GM12865 (cell line): ENCODE measurements at regions not wholly inside any gene's neighbourhood (a gene's known extent, or its start where the extent isn't known, plus 50 kb on each side); places are given as distances from the start of the nearest gene placed in this dataset.

Source experiments
- DNase-seq: peaks from one replicate; pipeline ENCODE4 v3.0.0; 2010; ENCODE audit warnings: low read depth
- H3K4me3 ChIP-seq: 2 replicates; pipeline ENCODE4 v1.5.1; 2011; ENCODE audit warnings: mild to moderate bottlenecking, low read depth, low read length, control low read depth
- TF ChIP-seq, protein P1 (sequence below): IDR thresholded peaks from 2 replicates; pipeline ENCODE4 v1.5.1; 2011; ENCODE audit warnings: low read length, control low read depth, low read depth, inconsistent platforms; ENCODE audit not compliant: insufficient read depth; ENCODE audit errors: missing control alignments

DNA sequence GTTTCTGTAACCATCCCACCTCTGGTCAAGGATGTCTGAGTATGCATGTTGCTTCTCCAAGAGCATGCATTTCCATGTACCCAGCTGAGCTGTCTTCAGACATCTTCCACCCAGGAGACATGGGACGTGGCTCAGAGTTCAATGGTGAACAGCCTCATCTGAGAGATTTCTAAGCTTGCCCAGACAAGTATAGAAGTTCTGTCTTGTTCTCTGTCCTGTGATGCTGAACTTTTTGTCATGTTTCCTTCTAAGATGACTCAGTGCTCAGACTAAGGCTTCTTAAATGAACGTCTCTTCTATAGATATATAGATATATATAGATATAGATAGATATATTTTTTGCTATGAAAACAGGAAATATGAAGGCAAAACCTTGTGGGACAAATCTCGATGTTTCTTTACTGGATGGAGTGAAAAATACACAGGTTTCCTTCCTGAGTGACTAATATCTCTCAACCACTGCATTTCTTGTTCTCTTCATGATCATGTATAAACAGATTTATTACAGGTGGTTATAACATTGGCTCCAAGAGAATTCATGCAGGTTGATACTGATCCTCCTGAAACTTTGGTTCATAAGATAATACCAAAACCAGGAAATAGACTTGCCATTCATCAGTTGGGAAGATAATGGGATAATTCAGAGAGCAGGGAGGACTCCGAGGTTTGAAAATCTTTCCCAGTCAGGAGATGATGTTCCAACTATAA is 168.2 kb downstream of the ZNF518B start:
- H3K4me3 ChIP-seq: no peak overlapping the region
- TF ChIP-seq, protein P1, sequence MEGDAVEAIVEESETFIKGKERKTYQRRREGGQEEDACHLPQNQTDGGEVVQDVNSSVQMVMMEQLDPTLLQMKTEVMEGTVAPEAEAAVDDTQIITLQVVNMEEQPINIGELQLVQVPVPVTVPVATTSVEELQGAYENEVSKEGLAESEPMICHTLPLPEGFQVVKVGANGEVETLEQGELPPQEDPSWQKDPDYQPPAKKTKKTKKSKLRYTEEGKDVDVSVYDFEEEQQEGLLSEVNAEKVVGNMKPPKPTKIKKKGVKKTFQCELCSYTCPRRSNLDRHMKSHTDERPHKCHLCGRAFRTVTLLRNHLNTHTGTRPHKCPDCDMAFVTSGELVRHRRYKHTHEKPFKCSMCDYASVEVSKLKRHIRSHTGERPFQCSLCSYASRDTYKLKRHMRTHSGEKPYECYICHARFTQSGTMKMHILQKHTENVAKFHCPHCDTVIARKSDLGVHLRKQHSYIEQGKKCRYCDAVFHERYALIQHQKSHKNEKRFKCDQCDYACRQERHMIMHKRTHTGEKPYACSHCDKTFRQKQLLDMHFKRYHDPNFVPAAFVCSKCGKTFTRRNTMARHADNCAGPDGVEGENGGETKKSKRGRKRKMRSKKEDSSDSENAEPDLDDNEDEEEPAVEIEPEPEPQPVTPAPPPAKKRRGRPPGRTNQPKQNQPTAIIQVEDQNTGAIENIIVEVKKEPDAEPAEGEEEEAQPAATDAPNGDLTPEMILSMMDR: no peak
- DNase-seq: peak; percentile 1

DNA sequence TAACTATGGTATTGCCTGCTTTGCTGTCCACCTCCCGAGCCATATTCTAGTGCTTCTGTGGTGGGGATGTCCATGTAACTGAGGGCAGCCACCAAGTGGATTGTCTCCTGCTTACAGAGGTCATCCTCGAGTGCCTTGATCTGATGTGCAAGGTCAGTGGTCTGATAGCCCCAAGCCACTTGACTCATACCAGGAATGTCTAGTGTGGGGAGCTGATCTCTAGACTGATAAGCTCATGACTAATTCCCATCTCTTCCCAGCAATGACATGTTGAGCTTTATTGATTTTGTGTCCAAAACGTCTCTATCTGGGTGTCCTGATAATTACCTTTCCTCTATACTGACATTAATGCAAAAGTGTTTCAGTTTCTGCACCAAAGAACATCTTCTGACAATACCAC is 168.4 kb upstream of the WDR1 start:
- TF ChIP-seq, protein P1: no peak
- no peak overlapping the region for H3K4me3 ChIP-seq
- DNase-seq: no peak

DNA sequence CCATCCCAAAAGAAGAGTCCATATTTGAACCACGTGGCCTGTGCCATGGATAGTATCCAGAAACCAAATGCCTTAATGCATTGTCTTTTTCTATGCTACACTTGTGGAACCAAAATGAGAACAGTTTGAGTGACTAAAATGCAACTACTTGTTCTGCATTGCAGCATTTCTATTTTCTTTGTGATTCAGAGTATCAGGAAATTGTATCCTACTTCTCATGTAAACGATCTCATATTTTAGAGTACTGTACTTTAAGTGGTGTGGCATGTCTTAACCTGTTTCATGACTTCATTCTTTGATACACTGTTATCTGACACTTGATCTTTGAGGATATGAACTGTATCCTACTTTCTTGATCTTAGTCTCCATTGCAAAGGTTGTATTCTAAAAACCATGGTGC is 167.2 kb upstream of the WDR1 start:
- DNase-seq: no peak
- no peak overlapping the region for H3K4me3 ChIP-seq
- TF ChIP-seq, protein P1: no peak

DNA sequence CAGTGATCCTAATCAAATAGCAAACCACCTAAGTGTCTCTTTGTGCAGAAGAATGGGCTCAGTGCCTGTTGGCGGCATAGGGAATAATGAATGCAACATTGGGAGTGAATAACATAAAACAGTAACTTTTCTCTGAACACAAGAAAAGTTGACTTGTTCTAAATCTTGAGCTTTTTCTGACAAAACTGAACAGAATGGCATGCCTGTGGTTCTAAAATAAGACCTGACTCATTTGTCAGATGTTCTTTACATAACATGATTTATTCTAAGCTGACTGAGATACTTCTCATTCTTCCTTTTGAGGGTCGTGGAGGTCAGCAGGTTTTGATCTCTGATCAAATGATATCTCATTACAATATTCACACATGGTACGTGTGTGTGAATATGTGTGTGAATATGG is 165.4 kb upstream of the WDR1 start:
- no peak for DNase-seq
- TF ChIP-seq, protein P1: no peak
- no peak overlapping the region for H3K4me3 ChIP-seq

DNA sequence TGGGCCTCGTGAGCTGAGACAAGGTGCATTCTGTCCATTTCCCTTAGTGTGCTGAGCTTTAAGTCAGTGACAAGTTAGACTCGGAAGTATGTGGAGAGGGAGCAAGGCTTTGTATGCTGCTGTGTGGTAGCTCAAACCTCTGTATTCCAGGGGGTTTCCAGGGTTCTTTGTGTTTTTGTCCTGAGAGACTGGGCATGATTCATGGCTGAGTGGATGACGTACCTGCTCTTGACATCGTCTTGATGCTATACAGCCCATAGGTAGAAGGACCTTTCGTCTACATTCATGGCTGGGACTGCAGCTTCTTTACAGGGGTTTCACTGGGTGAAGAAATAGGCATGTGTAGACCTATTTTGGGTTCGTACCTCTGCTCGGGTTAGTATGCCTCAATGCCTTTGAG is 162.7 kb upstream of the WDR1 start:
- no peak overlapping the region for H3K4me3 ChIP-seq
- TF ChIP-seq, protein P1: no peak
- no peak for DNase-seq

DNA sequence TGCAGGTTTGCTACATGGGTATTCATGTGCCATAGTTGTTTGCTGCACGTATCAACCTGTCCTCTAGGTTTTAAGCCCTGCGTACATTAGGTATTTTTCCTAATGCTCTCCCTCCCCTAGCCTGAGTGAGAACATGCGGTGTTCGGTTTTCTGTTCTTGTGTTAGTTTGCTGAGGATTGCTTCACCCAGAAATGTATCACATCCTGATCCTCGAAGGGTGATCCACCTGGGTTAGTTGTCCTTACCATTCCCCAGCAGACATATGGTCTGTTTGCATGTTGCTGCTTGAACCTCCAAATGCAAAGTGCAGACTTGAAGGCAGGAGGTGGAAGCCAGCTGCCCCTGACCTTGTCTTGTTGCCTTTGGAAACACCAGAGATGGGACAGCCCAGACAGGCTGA is 161.5 kb upstream of the WDR1 start:
- no peak overlapping the region for H3K4me3 ChIP-seq
- no peak for DNase-seq
- TF ChIP-seq, protein P1: no peak

DNA sequence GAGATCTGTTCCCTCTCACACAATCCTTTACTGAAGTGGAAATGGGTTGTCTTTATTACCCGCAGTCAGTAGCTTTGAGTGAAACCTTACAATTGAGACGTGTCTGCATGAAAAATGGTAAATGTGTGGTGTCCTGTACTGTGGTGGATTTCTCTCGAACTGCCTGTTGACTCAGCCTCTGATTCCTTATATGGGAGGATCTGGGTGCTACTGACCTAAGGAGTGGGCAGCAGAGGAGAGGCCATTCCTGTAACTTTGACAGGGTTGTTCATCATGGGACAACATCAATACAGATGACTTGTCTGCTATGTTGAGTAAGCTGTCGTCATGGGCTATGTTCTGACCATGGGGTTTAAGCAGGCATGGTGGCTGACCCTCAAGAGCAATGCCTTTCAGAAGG is 159.6 kb upstream of the WDR1 start:
- no peak overlapping the region for H3K4me3 ChIP-seq
- TF ChIP-seq, protein P1: no peak
- no peak for DNase-seq
